Chondrocyte (in vitro differentiated cells): ENCODE measurements at regions not wholly inside any gene's neighbourhood (a gene's known extent, or its start where the extent isn't known, plus 50 kb on each side); places are given as distances from the start of the nearest gene placed in this dataset.

Experiments
- DNase-seq: peaks from one replicate; pipeline ENCODE4 v3.0.0; 2021; ENCODE audit warnings: mixed read lengths, low spot score
- H3K27ac Mint-ChIP-seq: one replicate; pipeline ENCODE4 v1.8.0; 2021; ENCODE audit warnings: mild to moderate bottlenecking, moderate library complexity, mixed read lengths; ENCODE audit not compliant: unreplicated experiment
- H3K27me3 Mint-ChIP-seq: 2 replicates; pipeline ENCODE4 v1.8.0; 2021; ENCODE audit warnings: low read depth, mixed read lengths
- H3K36me3 Mint-ChIP-seq: 2 replicates; pipeline ENCODE4 v1.8.0; 2021; ENCODE audit warnings: low read depth, mixed read lengths
- H3K4me1 Mint-ChIP-seq: 2 replicates; pipeline ENCODE4 v1.8.0; 2021; ENCODE audit warnings: low read depth, mild to moderate bottlenecking, mixed read lengths
- H3K4me3 Mint-ChIP-seq: one replicate; pipeline ENCODE4 v1.8.0; 2021; ENCODE audit warnings: mild to moderate bottlenecking, moderate library complexity, mixed read lengths; ENCODE audit not compliant: unreplicated experiment
- H3K9me3 Mint-ChIP-seq: 2 replicates; pipeline ENCODE4 v1.8.0; 2021; ENCODE audit warnings: low read depth, mixed read lengths
- CTCF ChIP-seq: fragments of 200-600 bp; sonication (generic); IDR thresholded peaks from 2 replicates; pipeline ENCODE4 v1.5.0; 2021; ENCODE audit warnings: antibody characterized with exemption, mild to moderate bottlenecking, moderate library complexity

GRCh38 chr2:191760655-191761262, 82.8 kb downstream of the NABP1 start:
- H3K36me3 Mint-ChIP-seq, result peaks cover 3% of the 10 kb centered on the region
- H3K27me3 Mint-ChIP-seq, result no peaks in the 10 kb centered on the region
- H3K27ac Mint-ChIP-seq, result no peak overlapping the region
- no peak for TF ChIP-seq CTCF
- no peak overlapping the region for H3K4me3 Mint-ChIP-seq
- no peak for DNase-seq
- H3K4me1 Mint-ChIP-seq, result no peaks in the 10 kb centered on the region
- peaks cover 2% of the 10 kb centered on the region for H3K9me3 Mint-ChIP-seq

- H3K4me3 Mint-ChIP-seq, result no peak overlapping the region
- H3K27ac Mint-ChIP-seq, result no peak overlapping the region
- no peaks in the 10 kb centered on the region for H3K27me3 Mint-ChIP-seq
- no peak for TF ChIP-seq CTCF
- no peak for DNase-seq
- H3K4me1 Mint-ChIP-seq, result no peaks in the 10 kb centered on the region
- peaks cover 7% of the 10 kb centered on the region for H3K36me3 Mint-ChIP-seq
- peaks cover 8% of the 10 kb centered on the region for H3K9me3 Mint-ChIP-seq
Observed at GRCh38 chr2:191773136-191773535, 73.8 kb downstream of the CAVIN2 start.

- Mint-ChIP-seq H3K4me1 (no peaks in the 10 kb centered on the region), H3K27ac (no peak overlapping the region), H3K36me3 (peaks cover 7% of the 10 kb centered on the region), H3K27me3 (no peaks in the 10 kb centered on the region), H3K9me3 (peaks cover 8% of the 10 kb centered on the region), H3K4me3 (no peak overlapping the region)
- no peak for DNase-seq
- TF ChIP-seq CTCF, result no peak
Observed at GRCh38 chr2:191777351-191777750, 69.5 kb downstream of the CAVIN2 start.

GRCh38 chr2:191778041-191778440, 68.8 kb downstream of the CAVIN2 start:
- DNase-seq, result no peak
- Mint-ChIP-seq H3K4me3 (no peak overlapping the region), H3K36me3 (peaks cover 5% of the 10 kb centered on the region), H3K27ac (no peak overlapping the region), H3K27me3 (no peaks in the 10 kb centered on the region), H3K9me3 (peaks cover 8% of the 10 kb centered on the region), H3K4me1 (no peaks in the 10 kb centered on the region)
- no peak for TF ChIP-seq CTCF

- Mint-ChIP-seq H3K27ac (no peak overlapping the region), H3K9me3 (no peaks in the 10 kb centered on the region), H3K36me3 (no peaks in the 10 kb centered on the region), H3K27me3 (no peaks in the 10 kb centered on the region), H3K4me1 (no peaks in the 10 kb centered on the region), H3K4me3 (no peak overlapping the region)
- TF ChIP-seq CTCF, result no peak
- no peak for DNase-seq
Observed at GRCh38 chr2:191782351-191782750, 64.5 kb downstream of the CAVIN2 start.
